HFF-Myc (cell line): ENCODE measurements at regions not wholly inside any gene's neighbourhood (a gene's known extent, or its start where the extent isn't known, plus 50 kb on each side); places are given as distances from the start of the nearest gene placed in this dataset.

Source experiments
- DNase-seq: peaks from one replicate; pipeline ENCODE4 v3.0.0-alpha.2; 2011; ENCODE audit warnings: low read depth; ENCODE audit errors: extremely low read depth
- H3K4me3 ChIP-seq: replicated peaks from 2 replicates; pipeline ENCODE4 v1.5.1; 2011; ENCODE audit warnings: low read depth, mild to moderate bottlenecking, control low read depth, low read length
- TF ChIP-seq, protein P1 (sequence below): IDR thresholded peaks from 2 replicates; pipeline ENCODE4 v1.5.1; 2012; ENCODE audit warnings: mild to moderate bottlenecking, low read depth, low read length, control low read depth; ENCODE audit errors: missing control alignments

- TF ChIP-seq, protein P1, sequence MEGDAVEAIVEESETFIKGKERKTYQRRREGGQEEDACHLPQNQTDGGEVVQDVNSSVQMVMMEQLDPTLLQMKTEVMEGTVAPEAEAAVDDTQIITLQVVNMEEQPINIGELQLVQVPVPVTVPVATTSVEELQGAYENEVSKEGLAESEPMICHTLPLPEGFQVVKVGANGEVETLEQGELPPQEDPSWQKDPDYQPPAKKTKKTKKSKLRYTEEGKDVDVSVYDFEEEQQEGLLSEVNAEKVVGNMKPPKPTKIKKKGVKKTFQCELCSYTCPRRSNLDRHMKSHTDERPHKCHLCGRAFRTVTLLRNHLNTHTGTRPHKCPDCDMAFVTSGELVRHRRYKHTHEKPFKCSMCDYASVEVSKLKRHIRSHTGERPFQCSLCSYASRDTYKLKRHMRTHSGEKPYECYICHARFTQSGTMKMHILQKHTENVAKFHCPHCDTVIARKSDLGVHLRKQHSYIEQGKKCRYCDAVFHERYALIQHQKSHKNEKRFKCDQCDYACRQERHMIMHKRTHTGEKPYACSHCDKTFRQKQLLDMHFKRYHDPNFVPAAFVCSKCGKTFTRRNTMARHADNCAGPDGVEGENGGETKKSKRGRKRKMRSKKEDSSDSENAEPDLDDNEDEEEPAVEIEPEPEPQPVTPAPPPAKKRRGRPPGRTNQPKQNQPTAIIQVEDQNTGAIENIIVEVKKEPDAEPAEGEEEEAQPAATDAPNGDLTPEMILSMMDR = no peak
- no peak overlapping the region for H3K4me3 ChIP-seq
- DNase-seq = no peak
Measured at GRCh38 chr6:105714846-105715245, 312.0 kb upstream of the PREP start.

GRCh38 chr6:105713474-105714118 is 310.7 kb upstream of the PREP start:
- no peak overlapping the region for H3K4me3 ChIP-seq
- DNase-seq = no peak
- TF ChIP-seq, protein P1 = no peak

GRCh38 chr6:105711216-105711615 is 308.3 kb upstream of the PREP start:
- no peak overlapping the region for H3K4me3 ChIP-seq
- no peak for DNase-seq
- TF ChIP-seq, protein P1 = no peak

GRCh38 chr6:105705608-105706007 is 302.7 kb upstream of the PREP start:
- no peak for DNase-seq
- TF ChIP-seq, protein P1 = no peak
- H3K4me3 ChIP-seq = no peak overlapping the region

DNA sequence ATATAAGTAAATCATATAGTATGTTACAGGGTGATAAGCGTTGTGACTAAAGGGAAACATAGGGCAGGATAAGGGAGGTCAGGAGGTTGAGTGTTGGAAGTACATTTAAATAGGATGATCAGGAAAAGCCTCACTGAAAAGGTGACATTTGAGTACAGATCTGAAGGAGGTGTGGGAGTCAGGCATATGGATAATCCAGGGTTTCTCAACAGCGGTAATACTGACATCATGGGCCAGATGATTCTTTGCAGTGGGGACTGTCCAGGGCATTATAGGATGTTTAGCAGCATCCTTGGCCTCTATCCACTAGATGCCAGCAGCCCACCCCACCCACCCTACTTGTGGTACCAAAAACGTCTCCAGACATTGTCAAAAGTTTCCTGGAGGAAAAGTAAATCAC is 292.6 kb upstream of the PREP start:
- TF ChIP-seq, protein P1 = no peak
- DNase-seq = no peak
- H3K4me3 ChIP-seq = no peak overlapping the region

GRCh38 chr6:105692613-105693215 is 289.8 kb upstream of the PREP start:
- no peak for DNase-seq

More at GRCh38 chr6:105692613-105693215, 289.8 kb upstream of the PREP start:
- TF ChIP-seq, protein P1 = no peak
- no peak overlapping the region for H3K4me3 ChIP-seq
